GM19239 (cell line): ENCODE measurements at regions not wholly inside any gene's neighbourhood (a gene's known extent, or its start where the extent isn't known, plus 50 kb on each side); places are given as distances from the start of the nearest gene placed in this dataset.
"Not testable (repeated sequence)": the region's sequence is repeated elsewhere in the genome, so short reads cannot be mapped to it uniquely, and the experiment has no call there.

Experiments used
- DNase-seq: peaks from one replicate; pipeline ENCODE4 v3.0.0; 2011; ENCODE audit warnings: low spot score; ENCODE audit not compliant: insufficient read length
- FAIRE-seq: peaks from 2 replicates; lab custom pipeline; 2011; peaks lifted over from hg19 to GRCh38; lab: Jason Lieb, UNC

DNA sequence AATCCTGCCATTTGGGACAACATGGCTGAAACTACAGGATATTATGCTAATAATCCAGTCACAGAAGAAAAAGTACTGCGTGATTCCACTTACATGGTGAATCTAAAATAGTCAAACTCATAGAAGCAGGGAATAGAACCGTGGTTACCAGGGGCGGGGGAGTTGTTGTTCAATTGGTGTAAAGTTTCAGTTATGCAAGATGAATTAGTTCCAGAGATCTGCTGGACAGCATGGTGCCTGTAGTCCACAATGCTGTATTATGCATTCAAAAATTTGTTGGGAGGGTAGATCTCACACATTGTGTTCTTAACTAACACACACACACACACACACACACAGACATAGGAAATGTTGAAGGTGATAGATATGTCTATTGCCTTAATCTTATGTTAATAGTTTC is 480.5 kb downstream of the DMRT2 start:
- FAIRE-seq (no peak), DNase-seq (no peak)

DNA sequence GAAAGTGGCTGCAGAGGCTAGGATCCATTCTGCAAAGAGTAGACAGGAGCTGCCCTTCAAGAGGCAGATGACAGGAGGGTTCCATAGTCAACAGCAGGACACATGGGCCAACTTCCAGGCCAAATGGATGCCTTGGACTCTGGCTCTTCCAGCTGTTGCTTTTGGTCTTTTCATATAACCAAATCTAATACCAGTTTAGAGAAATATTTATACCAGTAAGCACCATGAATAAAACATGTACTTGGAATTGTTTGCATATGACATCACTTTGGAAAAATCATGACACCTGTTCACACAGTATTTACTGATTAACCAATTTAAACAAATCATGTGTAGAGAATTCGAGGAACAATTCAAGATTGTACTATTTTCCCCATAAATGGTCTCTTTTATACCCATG is 481.3 kb downstream of the DMRT2 start:
- FAIRE-seq, result no peak

DNA sequence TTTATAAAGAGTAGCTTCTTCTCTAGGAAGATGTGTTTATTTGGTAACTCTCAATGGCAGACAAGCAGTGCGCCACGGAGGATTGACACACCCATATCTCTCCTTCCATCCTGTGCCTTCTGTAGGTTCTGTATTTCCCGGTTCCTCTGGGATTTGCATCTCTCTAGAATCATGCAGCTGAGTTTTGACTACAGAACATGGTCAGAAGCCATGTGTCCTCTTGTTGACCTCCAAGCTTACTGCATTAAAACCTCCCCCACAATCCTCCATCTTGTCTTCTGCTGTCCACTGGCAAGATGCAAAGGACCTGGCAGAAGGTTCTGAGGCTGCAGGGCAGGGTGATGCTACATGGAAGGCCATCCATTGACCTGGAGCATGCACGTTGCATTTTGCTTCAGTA is 482.0 kb downstream of the DMRT2 start:
- DNase-seq (no peak), FAIRE-seq (no peak)

More for the DNA sequence above, 481.3 kb downstream of the DMRT2 start:
- no peak for DNase-seq

DNA sequence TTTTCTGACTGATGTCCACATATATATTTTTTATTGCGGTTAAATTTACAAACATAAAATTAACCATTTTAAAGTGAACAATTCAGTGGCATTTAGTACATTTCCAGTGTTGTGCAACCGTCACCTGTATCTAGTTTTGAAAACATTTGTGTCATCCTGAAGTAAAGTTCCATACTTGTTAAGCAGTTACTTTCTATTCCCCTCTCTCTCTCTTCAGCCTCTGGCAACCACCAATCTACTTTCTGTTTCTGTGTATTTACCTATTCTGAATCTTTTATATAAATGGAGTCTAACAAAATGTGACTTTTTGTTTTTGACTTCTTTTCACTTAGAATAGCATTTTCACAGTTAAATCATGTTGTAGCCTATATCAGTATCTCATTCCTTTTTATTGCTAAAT is 480.1 kb upstream of the SMARCA2 start:
- DNase-seq (no peak), FAIRE-seq (no peak)

DNA sequence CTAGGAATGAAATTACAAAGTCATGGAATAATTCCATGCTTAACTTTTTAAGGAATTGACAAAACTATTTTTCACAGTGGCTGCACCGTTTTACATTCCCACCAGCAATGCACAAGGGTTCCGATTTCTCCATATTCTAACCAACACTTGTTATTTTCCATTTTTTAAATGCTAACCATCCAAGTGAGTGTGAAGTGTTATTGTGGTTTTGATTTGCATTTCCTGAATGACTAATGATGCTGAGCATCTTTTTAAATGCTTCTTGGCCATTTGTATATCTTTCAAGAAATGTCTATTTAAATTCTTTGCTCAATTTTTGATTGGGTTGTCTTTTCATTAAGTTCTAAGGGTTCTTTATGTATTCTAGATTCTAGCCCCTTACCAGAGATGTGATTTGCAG is 479.5 kb upstream of the SMARCA2 start:
- FAIRE-seq (no peak), DNase-seq (no peak)

DNA sequence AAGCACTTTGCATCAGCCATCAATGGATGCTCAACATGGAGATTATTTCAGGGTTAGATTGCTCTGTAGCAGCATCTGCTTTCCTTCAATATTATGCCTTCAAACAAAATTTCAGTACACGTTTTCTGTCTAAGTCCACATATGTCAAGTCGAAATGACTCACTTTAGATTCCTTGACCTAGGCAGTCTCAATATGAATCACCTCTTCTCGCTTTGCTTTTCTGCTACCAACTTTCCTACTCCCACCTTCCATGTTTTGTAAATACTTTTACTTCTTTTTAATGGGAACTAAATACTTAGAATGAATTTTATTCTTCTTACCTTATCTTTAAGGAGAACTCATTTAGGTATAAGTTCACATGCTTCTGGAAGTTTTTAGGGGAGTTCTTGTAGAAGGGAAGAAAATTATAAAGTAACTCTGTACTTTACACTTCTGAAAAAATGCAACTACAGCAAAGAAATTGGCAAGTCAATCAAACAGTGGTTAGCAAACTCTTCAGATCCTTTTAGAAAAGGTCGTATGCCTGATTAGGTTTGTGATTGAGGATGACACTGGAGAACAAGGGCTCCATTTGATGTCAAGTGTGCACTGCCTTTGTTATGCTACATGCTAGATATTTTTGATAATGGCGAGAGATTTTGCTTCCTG is 478.5 kb upstream of the SMARCA2 start:
- DNase-seq (no peak), FAIRE-seq (peak; percentile 51)

DNA sequence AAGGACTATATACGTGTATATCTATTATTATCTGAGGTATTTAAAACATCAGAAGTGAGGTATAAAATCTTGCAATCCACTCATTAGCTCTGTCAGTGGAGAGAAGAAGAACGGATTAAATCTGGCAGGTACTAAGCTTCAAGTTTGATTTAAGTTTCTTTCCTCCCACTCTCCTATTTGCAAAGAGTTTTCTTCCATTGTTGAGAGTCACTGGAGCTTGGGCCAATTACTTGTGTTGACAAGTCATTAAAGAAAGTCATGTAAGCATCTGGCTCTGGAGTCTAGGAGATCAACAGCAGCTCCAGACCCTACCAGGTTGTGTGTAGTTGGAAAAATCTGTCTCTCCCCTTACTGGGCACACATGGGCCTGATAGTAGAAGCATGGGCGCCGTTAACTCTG is 476.8 kb upstream of the SMARCA2 start:
- no peak for FAIRE-seq
- no peak for DNase-seq

DNA sequence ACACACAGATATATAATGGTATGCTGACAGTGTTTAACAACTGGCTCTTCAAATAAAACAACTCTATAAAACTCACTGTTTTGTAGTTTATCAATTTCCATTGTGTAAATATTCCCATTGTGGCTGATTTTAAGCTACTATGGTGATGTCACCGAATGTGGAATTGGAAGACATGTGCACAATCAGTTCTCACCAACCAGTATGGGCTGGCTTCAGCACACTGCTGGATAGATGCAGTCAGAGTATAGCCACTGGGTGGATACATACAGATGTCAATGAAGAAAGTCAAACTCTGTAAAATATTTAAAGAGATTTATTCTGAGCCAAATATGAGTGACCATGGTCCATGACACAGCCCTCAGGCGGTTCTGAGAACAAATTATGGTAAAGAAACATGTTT is 475.9 kb upstream of the SMARCA2 start:
- no peak for FAIRE-seq
- no peak for DNase-seq

DNA sequence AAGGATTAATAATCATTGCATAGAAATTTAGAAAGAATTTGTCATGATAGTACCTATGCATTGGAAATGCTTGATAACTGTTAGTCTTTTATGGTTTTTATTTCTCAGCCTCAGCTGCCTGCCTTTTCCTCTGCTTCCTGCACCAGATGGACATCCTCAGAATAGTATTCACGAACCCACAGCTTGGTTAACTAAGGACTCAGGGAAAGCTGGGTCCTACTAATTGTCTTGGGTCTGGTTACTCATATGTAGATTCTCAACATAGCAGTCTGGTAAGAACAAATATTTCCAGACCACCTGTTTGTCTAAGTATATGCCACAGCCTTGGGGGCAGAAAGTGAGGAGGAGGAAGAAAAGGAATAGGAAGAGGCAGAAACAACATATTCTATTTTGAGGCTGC is 464.5 kb upstream of the SMARCA2 start:
- no peak for DNase-seq
- no peak for FAIRE-seq

DNA sequence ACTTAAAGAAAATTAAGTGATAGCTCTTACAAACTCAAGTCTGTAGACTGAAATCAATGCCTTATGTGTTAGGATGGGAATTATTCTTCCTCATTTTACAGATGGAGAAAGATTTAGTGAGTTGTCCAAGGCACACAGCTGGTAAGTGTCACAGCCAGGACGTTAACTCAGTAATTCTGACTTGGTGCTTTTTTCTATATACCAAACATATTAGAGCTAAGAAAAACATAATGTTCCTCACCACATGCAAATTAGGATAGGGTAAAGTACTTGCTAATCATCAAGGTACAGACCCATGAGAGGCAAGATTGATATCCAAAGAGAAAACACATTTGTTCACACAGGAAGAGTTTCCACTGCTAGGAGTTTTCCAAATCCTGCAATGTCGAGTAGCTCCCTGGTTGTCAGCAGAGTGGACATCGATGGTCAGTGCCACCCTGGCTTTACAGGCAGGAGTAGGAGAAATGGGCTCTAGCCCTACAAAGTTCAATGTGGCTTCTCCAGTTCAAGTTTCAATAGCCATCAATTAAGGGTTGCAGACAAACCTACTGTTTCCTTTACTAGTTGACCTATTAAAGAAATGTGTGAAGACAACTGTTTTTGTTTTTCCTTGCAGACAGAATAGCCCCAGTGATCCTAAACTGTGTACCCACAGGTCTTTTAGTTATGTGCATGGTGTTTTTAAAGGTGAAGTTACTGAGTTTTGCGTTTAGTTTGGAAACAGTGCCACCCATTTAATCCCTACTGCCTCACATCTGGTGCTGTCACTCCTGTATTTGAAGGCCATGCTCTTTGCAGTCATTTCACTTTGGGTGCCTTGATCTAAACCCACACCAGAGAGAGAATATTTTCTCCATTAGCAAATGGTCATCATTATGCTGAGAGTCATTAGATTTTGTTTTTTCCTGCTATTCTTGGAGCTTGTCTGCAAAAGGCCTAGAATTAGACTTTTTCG is 460.8 kb upstream of the SMARCA2 start:
- FAIRE-seq (peak; percentile 80), DNase-seq (no peak)

DNA sequence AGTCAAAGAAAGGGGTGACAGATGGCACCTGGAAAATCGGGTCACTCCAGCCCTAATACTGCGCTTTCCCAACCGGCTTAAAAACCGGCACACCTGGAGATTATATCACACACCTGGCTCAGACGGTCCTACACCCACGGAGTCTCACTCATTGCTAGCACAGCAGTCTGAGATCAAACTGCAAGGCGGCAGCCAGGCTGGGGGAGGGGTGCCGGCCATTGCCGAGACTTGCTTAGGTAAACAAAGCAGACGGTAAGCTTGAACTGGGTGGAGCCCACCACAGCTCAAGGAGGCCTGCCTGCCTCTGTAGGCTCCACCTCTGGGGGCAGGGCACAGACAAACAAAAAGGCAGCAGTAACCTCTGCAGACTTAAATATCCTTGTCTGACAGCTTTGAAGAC is 456.5 kb upstream of the SMARCA2 start:
- not testable (repeated sequence) for DNase-seq, FAIRE-seq

DNA sequence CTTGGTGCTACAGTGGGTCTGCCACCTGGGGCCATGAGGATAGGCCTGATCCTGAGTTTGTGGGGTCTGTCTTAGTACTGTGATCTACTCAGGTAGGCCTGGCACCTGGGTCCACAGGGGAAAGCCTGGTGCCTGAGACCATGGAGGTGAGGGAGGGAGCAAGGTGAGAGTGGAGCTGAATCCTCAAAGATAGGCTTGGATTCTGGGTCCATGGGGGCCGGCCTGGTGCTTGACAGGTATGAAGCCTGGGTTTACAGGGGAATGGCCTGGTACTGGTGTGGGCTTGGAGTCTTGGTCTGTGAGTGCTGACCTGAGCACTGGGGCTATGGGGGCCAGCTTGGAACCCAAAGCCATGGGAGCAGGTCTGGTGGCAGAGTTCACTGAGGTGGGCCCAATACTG is 439.2 kb upstream of the SMARCA2 start:
- FAIRE-seq (no peak), DNase-seq (no peak)

DNA sequence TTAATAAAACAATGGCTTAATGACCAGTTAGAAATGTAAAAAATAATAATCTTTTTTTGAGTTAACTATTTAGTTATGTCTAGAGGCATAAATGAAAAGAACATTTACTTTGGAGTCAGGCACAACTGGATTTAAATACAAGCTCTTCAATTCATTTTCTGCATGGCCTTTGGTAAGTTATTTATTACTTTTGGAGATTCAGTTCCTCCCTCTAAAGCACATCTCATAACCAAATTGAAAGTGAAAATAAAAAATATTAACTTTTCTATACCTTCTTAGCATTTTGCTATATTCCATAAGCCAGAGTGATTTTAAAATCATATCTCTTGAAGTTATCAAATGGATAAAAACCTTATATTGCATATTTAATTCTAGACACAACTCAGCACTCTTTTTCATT is 434.9 kb upstream of the SMARCA2 start:
- FAIRE-seq (peak; percentile 18), DNase-seq (peak; percentile 33)

DNA sequence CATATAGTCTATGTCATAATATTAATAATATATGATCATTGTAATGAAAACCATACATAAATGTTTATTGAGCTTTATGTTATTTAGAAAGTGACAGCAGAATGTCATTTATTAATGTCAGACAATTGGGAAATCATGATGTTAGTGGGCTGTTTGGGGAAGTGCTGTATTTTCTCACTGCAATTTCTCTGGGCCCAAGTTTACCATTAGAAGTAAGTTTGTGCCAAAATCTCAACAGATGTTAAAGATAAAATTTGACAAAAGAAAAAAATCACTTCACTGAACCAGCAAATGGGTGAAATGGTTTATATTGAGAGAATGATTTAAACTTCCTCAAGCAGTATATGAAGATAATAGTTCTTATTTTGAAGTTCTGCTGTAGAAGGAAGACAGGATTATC is 433.2 kb upstream of the SMARCA2 start:
- no peak for DNase-seq
- no peak for FAIRE-seq

DNA sequence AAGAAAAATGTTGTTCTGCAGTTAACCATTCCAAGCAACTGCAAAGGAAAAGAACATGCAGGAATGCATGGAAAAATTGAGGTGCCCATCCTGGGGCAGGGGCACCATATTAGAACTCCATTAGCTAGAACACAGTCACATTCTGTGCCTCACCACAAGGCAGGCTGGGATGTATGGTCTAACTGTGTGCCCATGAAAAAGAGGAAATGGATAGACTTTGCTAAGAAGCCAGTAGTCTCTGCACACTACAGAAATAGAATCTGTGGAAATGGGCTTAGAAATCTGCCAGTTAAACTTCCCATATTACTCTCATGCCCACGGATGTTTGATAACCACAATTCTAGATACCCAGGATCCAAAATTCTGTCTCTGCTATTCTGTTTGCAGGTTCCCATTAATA is 423.8 kb upstream of the SMARCA2 start:
- DNase-seq, result no peak
- FAIRE-seq, result no peak

DNA sequence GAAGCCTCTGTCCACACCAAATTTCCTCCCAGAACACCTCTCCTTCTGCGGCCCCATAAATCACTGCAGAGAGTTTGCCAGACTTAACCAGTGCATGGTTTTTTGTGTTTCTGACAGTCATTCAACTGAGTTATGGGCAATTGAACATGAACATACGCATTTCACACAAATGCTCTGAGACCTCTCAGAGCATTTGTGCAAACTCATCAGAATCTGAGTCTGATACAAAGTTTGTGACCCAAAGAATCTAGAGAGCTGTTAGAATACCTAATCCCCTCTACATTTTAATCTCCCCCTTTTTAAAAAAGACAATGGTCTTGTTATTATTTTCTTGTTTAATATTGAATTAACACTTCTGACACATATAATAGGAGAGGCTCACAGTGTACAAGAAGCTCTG is 416.9 kb upstream of the SMARCA2 start:
- DNase-seq, result no peak
- FAIRE-seq, result no peak

DNA sequence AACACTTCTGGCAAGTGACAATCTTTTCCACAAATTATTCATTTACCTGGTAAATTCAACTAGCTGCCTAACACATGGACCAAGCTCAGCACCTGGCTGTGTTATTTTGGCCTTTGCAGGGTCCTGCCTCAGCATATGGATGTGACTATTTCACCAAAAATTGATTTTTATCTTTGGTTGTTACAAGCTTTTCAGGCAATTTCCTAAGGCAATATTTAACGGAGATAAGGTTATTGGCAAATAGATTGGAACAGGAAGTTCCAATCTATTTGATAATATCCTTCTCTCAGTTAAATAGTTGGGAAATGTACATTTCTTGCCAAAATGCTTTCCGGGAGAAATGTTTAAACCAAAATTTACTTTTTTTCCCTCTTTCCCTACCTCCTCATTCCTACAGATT is 415.2 kb upstream of the SMARCA2 start:
- no peak for DNase-seq
- FAIRE-seq, result no peak

DNA sequence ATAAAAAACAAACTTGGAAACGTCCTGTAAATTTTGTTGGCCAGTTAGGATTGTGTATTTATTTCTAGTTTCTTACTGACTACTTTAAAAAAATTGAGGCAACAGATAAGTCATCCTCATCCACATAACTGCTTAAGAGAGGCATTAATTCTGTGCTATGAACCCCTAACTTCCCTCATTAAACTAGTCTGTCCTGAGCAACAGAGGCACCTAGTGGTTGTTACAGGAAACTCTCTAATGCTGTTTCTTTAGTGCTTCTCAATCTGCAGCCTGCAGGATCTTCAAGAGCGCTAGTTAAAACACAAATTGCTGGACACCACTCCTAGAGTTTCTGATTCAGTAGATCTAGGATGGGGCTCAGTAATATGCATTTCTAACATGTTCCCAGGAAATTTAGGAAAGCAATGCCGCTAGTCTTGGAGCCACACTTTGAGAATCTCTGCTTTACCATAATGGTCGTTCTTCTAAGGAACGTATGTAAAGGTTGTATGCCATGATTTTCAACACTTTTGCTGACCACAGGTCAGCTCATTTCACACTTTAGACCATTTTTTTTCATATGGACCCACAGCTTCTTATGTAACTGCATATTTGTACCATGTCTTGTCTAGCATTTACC is 410.1 kb upstream of the SMARCA2 start:
- peak; percentile 72 for FAIRE-seq
- DNase-seq, result peak; percentile 15

DNA sequence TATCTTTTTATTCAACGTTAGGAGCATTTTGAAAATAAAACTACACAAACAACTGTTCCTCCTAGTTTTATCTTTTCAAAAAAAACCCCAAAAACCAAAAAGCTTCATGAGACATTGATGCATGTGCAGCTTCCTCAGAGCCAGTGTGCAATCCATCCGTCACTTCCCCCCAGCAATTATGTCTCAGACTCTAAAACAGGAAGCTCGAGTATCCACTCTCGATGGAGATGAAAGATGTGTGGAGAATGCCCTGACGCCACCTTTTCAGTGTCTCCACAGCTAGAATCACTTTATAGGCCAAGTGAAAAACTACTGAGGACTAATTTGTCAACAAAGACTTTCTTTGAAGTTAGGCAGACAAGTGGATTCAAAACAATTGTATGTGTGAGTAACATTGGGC is 408.9 kb upstream of the SMARCA2 start:
- FAIRE-seq, result no peak
- DNase-seq, result no peak

DNA sequence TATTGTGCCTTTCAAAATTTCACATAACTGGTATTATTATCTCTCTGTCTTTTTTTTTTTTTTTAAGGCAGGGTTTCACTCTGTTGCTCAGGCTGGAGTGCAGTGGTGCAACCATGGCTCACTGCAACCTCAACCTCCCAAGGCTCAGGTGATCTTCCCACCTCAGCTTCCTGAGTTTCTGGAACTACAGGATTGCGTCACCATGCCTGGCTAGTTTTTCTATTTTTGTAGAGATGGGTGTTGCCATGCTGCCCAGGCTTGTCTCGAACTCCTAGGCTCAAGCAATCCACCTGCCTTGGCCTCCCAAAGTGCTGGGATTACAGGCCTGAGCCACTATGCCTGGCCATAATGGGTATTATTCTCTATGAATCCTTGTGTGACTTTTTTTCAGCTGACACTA is 402.3 kb upstream of the SMARCA2 start:
- no peak for FAIRE-seq
- no peak for DNase-seq

DNA sequence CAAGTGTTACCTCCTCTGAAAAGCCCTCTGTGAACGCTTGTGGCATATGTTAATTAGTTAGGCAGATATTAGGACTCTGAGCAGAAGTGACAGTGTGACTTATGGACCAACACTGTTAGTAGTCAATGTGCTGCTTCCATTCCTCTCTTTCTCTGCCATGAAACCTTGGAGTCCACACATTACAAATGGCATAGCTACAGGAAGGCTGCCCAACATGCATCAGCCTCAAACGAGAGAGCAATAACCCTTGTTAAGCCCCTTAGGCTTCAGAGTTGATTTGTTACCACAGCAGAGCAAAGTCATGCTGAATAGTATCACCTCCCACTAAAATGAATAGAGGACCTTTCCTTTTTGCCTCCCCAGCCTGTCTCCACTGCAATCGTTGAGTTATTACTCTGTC is 397.7 kb upstream of the SMARCA2 start:
- no peak for FAIRE-seq
- DNase-seq, result no peak
